ACC112 (cell line): ENCODE measurements at regions not wholly inside any gene's neighbourhood (a gene's known extent, or its start where the extent isn't known, plus 50 kb on each side); places are given as distances from the start of the nearest gene placed in this dataset.

Experiments used
- H2AFZ ChIP-seq: fragments of 200-600 bp; sonication (generic); one replicate; pipeline ENCODE4 v1.6.0; 2017; ENCODE audit warnings: antibody characterized with exemption, low read length; ENCODE audit not compliant: unreplicated experiment
- H3K27ac ChIP-seq: fragments of 200-600 bp; sonication (generic); 2 replicates; pipeline ENCODE4 v1.5.1; 2014; ENCODE audit warnings: low read depth, mild to moderate bottlenecking, antibody characterized with exemption, low read length, moderate library complexity
- H3K27me3 ChIP-seq: fragments of 200-600 bp; sonication (generic); 2 replicates; pipeline ENCODE4 v1.6.1; 2014; ENCODE audit warnings: mild to moderate bottlenecking, antibody characterized with exemption, low read length, moderate library complexity, mixed read lengths; ENCODE audit not compliant: insufficient read depth
- H3K36me3 ChIP-seq: fragments of 200-600 bp; sonication (generic); 2 replicates; pipeline ENCODE4 v1.6.1; 2016; ENCODE audit warnings: mild to moderate bottlenecking, antibody characterized with exemption, low read length, moderate library complexity, mixed read lengths; ENCODE audit not compliant: insufficient read depth
- H3K4me1 ChIP-seq: fragments of 200-600 bp; sonication (generic); one replicate; pipeline ENCODE4 v1.6.1; 2016; ENCODE audit warnings: low read length, mixed read lengths; ENCODE audit not compliant: insufficient read depth, unreplicated experiment, control insufficient read depth
- H3K4me3 ChIP-seq: fragments of 200-600 bp; sonication (generic); 2 replicates; pipeline ENCODE4 v1.5.1; 2014; ENCODE audit warnings: mild to moderate bottlenecking, low read depth, low read length
- H3K79me2 ChIP-seq: fragments of 200-600 bp; sonication (generic); one replicate; pipeline ENCODE4 v1.6.0; 2016; ENCODE audit warnings: low read length; ENCODE audit not compliant: control insufficient read depth, unreplicated experiment, insufficient read depth

- no peaks in the 10 kb centered on the region for H3K36me3 ChIP-seq
- no peak overlapping the region for H3K4me3 ChIP-seq
- H3K4me1 ChIP-seq, result peaks cover 10% of the 10 kb centered on the region
- H2AFZ ChIP-seq, result no peak overlapping the region
- no peak overlapping the region for H3K27ac ChIP-seq
- no peaks in the 10 kb centered on the region for H3K27me3 ChIP-seq
- no peaks in the 10 kb centered on the region for H3K79me2 ChIP-seq
Measured at GRCh38 chr10:52679117-52679516, 93.5 kb downstream of the MBL2 start.

GRCh38 chr10:52682766-52683165, 89.8 kb downstream of the MBL2 start:
- Histone ChIP-seq H3K79me2 (no peaks in the 10 kb centered on the region), H3K4me1 (peaks cover under 1% of the 10 kb centered on the region), H3K4me3 (no peak overlapping the region), H2AFZ (no peak overlapping the region), H3K27ac (no peak overlapping the region), H3K27me3 (no peaks in the 10 kb centered on the region), H3K36me3 (no peaks in the 10 kb centered on the region)

- H3K27ac ChIP-seq, result no peak overlapping the region
- no peaks in the 10 kb centered on the region for H3K36me3 ChIP-seq
- no peaks in the 10 kb centered on the region for H3K4me1 ChIP-seq
- no peak overlapping the region for H3K4me3 ChIP-seq
- no peak overlapping the region for H2AFZ ChIP-seq
- no peaks in the 10 kb centered on the region for H3K79me2 ChIP-seq
- no peaks in the 10 kb centered on the region for H3K27me3 ChIP-seq
Measured at GRCh38 chr10:52683776-52684175, 88.8 kb downstream of the MBL2 start.

GRCh38 chr10:52688899-52689298, 83.7 kb downstream of the MBL2 start:
- Histone ChIP-seq H3K27me3 (no peaks in the 10 kb centered on the region), H3K4me1 (no peaks in the 10 kb centered on the region), H3K27ac (no peak overlapping the region), H3K36me3 (no peaks in the 10 kb centered on the region), H3K79me2 (no peaks in the 10 kb centered on the region), H2AFZ (no peak overlapping the region), H3K4me3 (no peak overlapping the region)

- Histone ChIP-seq H3K79me2 (no peaks in the 10 kb centered on the region), H3K4me3 (no peak overlapping the region), H2AFZ (no peak overlapping the region), H3K36me3 (no peaks in the 10 kb centered on the region), H3K27me3 (no peaks in the 10 kb centered on the region), H3K27ac (no peak overlapping the region), H3K4me1 (no peaks in the 10 kb centered on the region)
Measured at GRCh38 chr10:52696232-52696631, 76.4 kb downstream of the MBL2 start.

GRCh38 chr10:52701647-52702046, 70.9 kb downstream of the MBL2 start:
- H3K4me1 ChIP-seq, result peaks cover 6% of the 10 kb centered on the region
- H3K27me3 ChIP-seq, result no peaks in the 10 kb centered on the region
- H3K36me3 ChIP-seq, result no peaks in the 10 kb centered on the region
- H2AFZ ChIP-seq, result no peak overlapping the region
- H3K27ac ChIP-seq, result no peak overlapping the region
- no peak overlapping the region for H3K4me3 ChIP-seq
- H3K79me2 ChIP-seq, result no peaks in the 10 kb centered on the region

GRCh38 chr10:52703451-52703850, 69.1 kb downstream of the MBL2 start:
- Histone ChIP-seq H3K4me1 (peaks cover 6% of the 10 kb centered on the region), H3K4me3 (no peak overlapping the region), H3K79me2 (no peaks in the 10 kb centered on the region), H3K27me3 (no peaks in the 10 kb centered on the region), H2AFZ (peak overlapping the region; percentile 9), H3K36me3 (no peaks in the 10 kb centered on the region), H3K27ac (no peak overlapping the region)

- Histone ChIP-seq H3K36me3 (no peaks in the 10 kb centered on the region), H3K4me1 (peaks cover 6% of the 10 kb centered on the region), H2AFZ (peak overlapping the region; percentile 9), H3K79me2 (no peaks in the 10 kb centered on the region), H3K27ac (no peak overlapping the region), H3K27me3 (no peaks in the 10 kb centered on the region), H3K4me3 (no peak overlapping the region)
Measured at GRCh38 chr10:52703898-52704297, 68.7 kb downstream of the MBL2 start.

GRCh38 chr10:52706332-52707070, 66.1 kb downstream of the MBL2 start:
- H3K36me3 ChIP-seq, result no peaks in the 10 kb centered on the region
- H3K4me3 ChIP-seq, result no peak overlapping the region
- no peaks in the 10 kb centered on the region for H3K27me3 ChIP-seq
- peaks cover 6% of the 10 kb centered on the region for H3K4me1 ChIP-seq
- H2AFZ ChIP-seq, result no peak overlapping the region
- H3K27ac ChIP-seq, result no peak overlapping the region
- no peaks in the 10 kb centered on the region for H3K79me2 ChIP-seq
